HFF-Myc (cell line): ENCODE measurements at regions not wholly inside any gene's neighbourhood (a gene's known extent, or its start where the extent isn't known, plus 50 kb on each side); places are given as distances from the start of the nearest gene placed in this dataset.

Experiments
- DNase-seq: peaks from one replicate; pipeline ENCODE4 v3.0.0-alpha.2; 2011; ENCODE audit warnings: low read depth; ENCODE audit errors: extremely low read depth
- H3K4me3 ChIP-seq: replicated peaks from 2 replicates; pipeline ENCODE4 v1.5.1; 2011; ENCODE audit warnings: low read depth, mild to moderate bottlenecking, control low read depth, low read length
- TF ChIP-seq, protein P1 (sequence below): IDR thresholded peaks from 2 replicates; pipeline ENCODE4 v1.5.1; 2012; ENCODE audit warnings: mild to moderate bottlenecking, low read depth, low read length, control low read depth; ENCODE audit errors: missing control alignments

DNA sequence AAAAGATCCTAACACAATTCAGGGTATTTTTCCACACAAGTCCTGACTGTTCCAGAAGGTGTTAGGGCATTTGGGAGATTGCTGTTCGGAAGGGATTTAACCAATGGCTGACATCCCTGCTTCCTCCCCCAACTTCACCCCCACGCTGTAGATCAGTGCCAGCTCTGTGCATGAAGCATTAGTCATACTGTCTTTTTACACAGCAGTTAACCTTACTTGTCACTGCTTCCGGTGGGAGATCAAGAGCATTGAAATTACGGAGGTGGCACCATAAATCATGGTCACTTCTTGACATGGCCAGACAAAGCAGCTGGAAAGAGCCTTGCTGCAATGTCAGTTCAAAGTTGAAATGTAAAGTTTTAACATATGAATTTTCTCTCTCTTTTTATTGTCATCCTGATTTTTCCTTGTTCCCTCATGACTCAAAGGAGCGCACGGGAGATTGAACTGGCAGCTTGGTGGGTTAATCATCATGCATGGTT lies 70.2 kb downstream of the HRH4 start:
- no peak overlapping the region for H3K4me3 ChIP-seq
- peak; percentile 47 for DNase-seq
- TF ChIP-seq, protein P1, sequence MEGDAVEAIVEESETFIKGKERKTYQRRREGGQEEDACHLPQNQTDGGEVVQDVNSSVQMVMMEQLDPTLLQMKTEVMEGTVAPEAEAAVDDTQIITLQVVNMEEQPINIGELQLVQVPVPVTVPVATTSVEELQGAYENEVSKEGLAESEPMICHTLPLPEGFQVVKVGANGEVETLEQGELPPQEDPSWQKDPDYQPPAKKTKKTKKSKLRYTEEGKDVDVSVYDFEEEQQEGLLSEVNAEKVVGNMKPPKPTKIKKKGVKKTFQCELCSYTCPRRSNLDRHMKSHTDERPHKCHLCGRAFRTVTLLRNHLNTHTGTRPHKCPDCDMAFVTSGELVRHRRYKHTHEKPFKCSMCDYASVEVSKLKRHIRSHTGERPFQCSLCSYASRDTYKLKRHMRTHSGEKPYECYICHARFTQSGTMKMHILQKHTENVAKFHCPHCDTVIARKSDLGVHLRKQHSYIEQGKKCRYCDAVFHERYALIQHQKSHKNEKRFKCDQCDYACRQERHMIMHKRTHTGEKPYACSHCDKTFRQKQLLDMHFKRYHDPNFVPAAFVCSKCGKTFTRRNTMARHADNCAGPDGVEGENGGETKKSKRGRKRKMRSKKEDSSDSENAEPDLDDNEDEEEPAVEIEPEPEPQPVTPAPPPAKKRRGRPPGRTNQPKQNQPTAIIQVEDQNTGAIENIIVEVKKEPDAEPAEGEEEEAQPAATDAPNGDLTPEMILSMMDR: no peak

DNA sequence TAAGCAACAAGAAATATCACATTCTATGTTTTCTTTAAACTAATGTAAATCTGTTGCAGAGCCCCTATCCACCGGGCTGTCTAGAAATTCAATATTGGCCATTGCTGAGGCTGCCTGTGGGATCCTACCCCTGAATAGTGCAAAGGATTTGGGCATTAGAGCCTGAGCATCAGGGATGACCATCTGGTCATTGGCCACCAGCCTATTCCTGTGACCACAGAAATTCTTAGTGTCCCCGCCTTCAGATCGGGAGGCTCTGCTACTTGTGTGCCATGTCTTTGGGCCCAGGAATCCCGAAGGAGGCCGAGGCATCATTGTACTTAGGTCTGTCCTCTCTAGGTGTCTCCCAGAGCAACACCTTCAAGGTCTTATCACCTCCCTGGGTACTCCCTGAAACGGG lies 73.8 kb downstream of the HRH4 start:
- TF ChIP-seq, protein P1: no peak
- no peak overlapping the region for H3K4me3 ChIP-seq
- no peak for DNase-seq

DNA sequence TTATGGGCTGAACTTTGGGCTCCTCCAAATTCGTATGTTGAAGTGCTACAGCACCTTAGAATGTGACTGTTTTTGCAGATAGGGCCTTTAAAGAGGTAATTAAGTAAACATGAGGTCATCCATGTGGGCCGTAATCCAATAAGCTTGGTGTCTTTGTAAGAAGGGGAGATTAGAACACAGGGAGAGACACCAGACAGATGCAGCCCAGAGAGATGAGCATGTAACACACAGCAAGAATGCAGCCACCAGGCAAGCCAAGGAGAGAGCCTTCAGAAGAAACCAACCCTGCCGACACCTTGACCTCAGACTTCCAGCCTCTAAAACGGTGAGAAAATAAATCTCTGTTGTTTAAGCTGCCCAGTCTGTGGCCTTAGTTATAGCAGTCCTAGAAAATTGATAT lies 74.3 kb downstream of the HRH4 start:
- no peak overlapping the region for H3K4me3 ChIP-seq
- DNase-seq: no peak
- TF ChIP-seq, protein P1: no peak

DNA sequence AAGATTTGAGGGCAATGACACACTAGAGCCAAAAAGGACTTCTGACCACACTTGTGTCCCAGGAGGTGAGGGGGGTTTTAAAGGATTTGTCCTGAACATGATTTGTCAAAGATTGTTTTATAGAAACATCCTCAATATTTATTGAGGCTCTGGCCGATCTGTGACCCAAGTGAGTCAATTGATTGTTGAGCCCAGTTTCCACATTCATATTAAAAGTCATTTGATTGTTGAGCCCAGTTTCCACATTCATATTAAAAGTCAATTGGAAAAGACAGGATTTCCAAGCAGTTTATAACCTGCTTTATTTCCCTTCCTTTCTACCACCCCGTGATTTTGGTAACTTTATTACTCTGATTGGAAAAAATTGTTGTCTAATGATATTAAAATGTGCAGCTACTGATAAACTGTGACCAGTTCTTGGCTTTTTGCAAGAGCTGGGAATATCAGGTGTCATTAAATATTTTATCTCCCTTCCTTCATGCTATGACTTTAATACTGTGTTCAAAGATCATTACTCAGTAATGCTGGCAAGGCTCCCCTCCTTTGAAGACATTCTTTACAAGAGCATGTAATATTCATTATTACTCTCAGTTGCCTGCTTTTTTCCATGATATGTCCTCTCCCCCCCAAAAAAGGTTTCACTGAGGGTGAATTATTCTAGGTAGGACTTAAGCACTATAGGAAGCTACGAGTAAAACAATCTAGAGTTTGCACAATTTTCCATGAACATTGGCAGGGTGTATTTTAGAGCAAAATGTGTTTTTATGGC lies 75.3 kb downstream of the HRH4 start:
- TF ChIP-seq, protein P1: no peak
- H3K4me3 ChIP-seq: no peak overlapping the region

DNA sequence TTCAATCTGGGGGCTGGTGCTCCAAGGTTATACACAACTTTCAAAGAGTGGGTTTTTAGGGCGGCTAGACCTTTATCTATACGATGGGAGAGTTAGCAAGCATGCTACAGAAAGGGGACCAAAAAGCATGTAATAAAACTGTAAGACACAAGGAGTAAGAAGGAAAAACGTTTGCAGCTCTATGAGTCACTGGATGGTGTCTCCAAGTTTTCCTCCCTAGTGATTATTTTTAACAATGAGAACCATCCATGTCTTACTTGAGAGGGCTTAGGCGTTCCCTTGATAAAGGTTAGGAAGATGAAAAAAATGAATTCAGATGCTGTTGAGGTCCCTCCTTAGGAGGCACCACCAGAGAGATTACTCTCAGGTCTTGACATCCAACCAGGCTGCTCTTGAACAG lies 75.9 kb downstream of the HRH4 start:
- DNase-seq: no peak
- H3K4me3 ChIP-seq: no peak overlapping the region
- TF ChIP-seq, protein P1: no peak

More for the DNA sequence above, 75.3 kb downstream of the HRH4 start:
- DNase-seq: no peak

DNA sequence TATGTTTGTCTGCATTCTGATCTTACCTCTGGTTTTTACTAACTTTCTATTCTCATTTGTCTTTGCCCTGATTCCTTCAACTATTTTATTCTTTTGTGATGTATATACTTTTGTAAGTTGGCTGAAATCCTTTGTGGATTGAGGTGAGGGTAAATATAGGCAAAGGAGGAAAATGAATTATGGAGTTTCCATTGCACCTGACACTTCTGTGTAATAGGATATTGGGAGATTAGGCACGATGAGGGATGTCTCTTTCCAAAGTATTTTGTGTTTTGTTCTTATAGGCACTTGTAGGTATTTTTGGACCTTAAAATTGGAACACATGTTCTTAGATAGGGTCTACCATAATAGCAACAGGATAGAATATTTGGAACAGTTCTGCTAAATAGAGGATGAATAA lies 76.4 kb downstream of the HRH4 start:
- DNase-seq: no peak
- no peak overlapping the region for H3K4me3 ChIP-seq
- TF ChIP-seq, protein P1: no peak
